ENCODE measurements at regions not wholly inside any gene's neighbourhood (a gene's known extent, or its start where the extent isn't known, plus 50 kb on each side); places are given as distances from the start of the nearest gene placed in this dataset.
"Not testable (repeated sequence)": the region's sequence is repeated elsewhere in the genome, so short reads cannot be mapped to it uniquely, and the experiment has no call there.

DNA sequence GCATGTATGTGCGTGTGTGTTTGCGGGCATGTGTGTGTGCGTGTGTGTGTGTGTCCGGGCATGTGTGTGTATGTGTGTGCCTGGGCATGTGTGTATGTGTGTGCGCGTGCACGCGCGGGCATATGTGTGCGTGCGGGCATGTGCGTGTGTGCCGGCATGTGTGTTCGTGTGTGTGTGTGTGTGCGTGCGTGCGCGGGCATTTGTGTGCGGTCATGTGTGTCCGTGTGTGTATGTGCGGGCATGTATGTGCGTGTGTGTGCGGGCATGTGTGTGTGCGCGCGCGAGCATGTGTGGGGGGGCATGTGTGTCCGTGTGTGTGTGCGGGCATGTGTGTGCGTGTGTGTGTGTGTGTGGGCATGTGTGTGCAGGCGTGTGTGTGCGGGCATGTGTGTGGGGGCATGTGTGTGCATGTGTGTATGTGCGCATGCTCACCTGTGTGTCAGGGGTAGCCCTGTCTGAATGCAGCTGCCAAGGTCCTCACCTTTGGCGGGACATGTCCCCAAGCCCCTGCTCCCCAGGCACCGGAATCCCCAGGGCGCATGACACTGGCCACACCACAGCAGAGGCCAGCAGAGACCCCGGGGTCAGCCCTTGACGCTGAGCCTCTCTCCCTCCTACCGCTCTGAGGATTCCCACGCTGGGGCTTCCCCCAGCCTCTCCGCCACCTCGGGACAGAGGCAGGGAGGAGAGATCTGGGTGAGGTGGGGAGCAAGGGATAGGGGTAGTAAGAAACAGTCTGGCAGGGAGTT, 109.5 kb upstream of the NCOR2 start:
- Histone ChIP-seq H3K27ac (ENCODE audit: low read depth in 2 of 2, low read length in 1 of 2) (peak overlapping the region; percentile 64 to 81), H3K9me3 (ENCODE audit: control insufficient read depth in 2 of 2, insufficient read depth in 1 of 2, low read depth in 1 of 2, low read length in 1 of 2) (no peaks in the 10 kb centered on the region), H3K4me1 (ENCODE audit: control insufficient read depth in 2 of 2, insufficient read depth in 2 of 2, low read length in 1 of 2) (peaks cover 0 to 23% of the 10 kb centered on the region in 2 donors), H3K36me3 (ENCODE audit: control insufficient read depth in 2 of 2, insufficient read depth in 2 of 2, low read length in 1 of 2) (no peaks in the 10 kb centered on the region), H3K4me3 (ENCODE audit: low read depth in 1 of 2, low read length in 2 of 2) (no peak overlapping the region), H3K27me3 (ENCODE audit: control insufficient read depth in 1 of 2, insufficient read depth in 2 of 2, low read length in 2 of 2) (no peaks in the 10 kb centered on the region)
- WGBS, 2 donors: 91 to 92% methylated on average over 41 to 42 of the region's 42 CpGs

DNA sequence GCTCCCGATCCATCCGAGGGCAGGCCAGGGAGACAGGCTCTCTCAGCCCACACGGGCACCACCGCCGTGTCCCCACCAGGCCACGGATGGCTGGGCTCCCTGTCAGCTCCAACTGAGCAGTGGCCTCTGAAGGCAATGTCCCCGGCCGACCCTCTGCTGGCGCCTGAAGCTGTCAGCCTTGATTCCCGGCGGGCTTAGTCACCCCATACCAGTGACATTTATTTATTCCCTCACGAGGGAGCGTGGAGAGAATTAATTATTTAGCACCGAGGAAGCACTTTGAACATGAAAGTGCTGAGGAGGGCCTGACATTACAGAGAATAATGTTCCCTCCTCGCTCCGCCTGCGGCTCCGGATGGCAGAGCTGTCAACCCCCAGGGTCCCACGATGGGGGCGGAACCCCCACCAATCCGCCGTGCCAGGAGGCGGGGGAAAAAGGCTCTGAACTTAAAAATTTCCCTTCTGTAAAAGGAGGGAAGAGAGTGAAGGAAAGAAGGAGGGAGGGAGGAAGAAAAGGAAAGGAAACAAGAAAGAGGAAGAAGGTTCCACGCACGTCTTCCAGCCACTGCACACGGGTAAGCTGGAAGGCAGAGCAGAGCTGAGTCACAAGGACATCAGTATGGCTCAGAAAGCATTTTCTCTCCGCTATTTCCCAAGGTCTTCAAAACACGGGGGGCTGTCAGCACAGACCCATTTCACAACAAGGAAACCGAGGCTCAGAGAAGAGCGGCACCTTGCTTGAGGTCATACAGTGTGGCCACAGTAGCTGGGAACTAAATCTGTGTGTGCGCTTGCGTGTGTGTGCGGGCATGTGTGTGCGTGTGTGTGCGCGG, 108.7 kb upstream of the NCOR2 start:
- H3K4me3 ChIP-seq (ENCODE audit: low read depth in 1 of 2, low read length in 2 of 2): peak overlapping the region in 1 of 2 donors; percentile 9
- no peaks in the 10 kb centered on the region for H3K36me3 ChIP-seq (ENCODE audit: control insufficient read depth in 2 of 2, insufficient read depth in 2 of 2, low read length in 1 of 2)
- H3K9me3 ChIP-seq (ENCODE audit: control insufficient read depth in 2 of 2, insufficient read depth in 1 of 2, low read depth in 1 of 2, low read length in 1 of 2): no peaks in the 10 kb centered on the region
- 49 to 51% methylated on average over 36 of the region's 36 CpGs for WGBS, 2 donors
- peaks cover 0 to 18% of the 10 kb centered on the region in 2 donors for H3K4me1 ChIP-seq (ENCODE audit: control insufficient read depth in 2 of 2, insufficient read depth in 2 of 2, low read length in 1 of 2)
- no peaks in the 10 kb centered on the region for H3K27me3 ChIP-seq (ENCODE audit: control insufficient read depth in 1 of 2, insufficient read depth in 2 of 2, low read length in 2 of 2)
- H3K27ac ChIP-seq (ENCODE audit: low read depth in 2 of 2, low read length in 1 of 2): peak overlapping the region; percentile 64 to 81

DNA sequence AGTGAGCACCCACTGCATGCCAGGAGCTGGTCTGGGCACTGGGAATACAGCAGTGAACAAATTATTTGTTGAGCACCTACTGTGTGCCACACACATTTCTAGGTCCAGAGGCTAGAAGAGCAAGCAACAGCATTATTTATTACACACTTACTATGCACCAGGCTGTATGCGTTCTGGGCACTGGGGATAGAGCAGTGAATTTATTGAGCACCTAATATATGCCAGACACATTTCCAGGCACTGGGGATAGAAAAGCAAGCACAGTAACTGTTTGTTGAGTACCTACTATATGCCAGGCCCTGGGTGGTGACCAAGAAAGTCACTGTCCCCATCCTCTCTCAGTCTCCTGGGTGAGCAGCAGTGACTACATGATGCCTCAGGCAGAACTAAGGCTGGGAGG, 107.5 kb upstream of the NCOR2 start:
- 70 to 100% methylated on average over 1 of the region's 1 CpG for WGBS, 2 donors
- peak overlapping the region in 1 of 2 donors; percentile 81 for H3K27ac ChIP-seq (ENCODE audit: low read depth in 2 of 2, low read length in 1 of 2)
- H3K4me1 ChIP-seq (ENCODE audit: control insufficient read depth in 2 of 2, insufficient read depth in 2 of 2, low read length in 1 of 2): peaks cover 0 to 18% of the 10 kb centered on the region in 2 donors
- H3K9me3 ChIP-seq (ENCODE audit: control insufficient read depth in 2 of 2, insufficient read depth in 1 of 2, low read depth in 1 of 2, low read length in 1 of 2): no peaks in the 10 kb centered on the region
- H3K36me3 ChIP-seq (ENCODE audit: control insufficient read depth in 2 of 2, insufficient read depth in 2 of 2, low read length in 1 of 2): no peaks in the 10 kb centered on the region
- H3K4me3 ChIP-seq (ENCODE audit: low read depth in 1 of 2, low read length in 2 of 2): no peak overlapping the region
- H3K27me3 ChIP-seq (ENCODE audit: control insufficient read depth in 1 of 2, insufficient read depth in 2 of 2, low read length in 2 of 2): no peaks in the 10 kb centered on the region

DNA sequence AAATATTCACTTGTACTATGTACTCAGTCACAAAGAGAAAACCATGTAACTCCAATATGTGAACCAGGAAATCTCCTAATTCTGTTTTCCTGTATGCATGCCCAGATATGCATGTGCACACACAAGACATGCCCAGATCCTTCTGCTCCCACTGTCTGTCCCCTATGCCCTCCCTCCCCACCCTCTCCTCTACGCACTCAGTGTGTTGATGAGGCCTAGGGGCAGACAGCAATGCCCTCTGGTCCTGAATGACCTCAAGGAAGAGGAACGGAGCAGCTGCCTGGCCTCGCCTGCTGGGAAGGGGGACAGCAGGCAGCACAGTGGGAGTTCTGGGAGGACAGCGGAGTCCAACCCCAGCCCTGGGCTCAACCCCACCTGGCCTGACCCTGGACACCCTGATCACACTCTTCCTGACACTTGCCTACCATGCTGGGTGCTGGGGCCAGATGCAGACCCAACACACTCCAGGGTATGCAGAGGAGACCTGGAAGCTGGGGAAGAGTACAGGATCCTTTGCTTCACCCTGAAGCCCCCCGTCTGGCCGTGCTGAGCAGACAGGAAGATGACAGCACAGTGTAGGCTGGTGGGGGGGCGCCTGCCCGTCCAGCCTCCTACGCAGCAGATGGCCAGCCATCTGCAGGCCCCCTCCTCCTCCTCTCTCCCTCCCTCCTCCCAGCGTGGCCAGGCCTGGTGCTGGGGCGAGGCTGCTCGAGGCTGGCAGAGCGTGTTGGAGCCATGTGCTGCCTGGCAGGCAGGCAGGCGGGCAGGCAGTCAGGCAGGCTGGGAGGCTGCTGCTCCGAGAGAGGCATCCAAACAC, 106.6 kb upstream of the NCOR2 start:
- Histone ChIP-seq H3K27me3 (ENCODE audit: control insufficient read depth in 1 of 2, insufficient read depth in 2 of 2, low read length in 2 of 2) (no peaks in the 10 kb centered on the region), H3K4me3 (ENCODE audit: low read depth in 1 of 2, low read length in 2 of 2) (no peak overlapping the region), H3K4me1 (ENCODE audit: control insufficient read depth in 2 of 2, insufficient read depth in 2 of 2, low read length in 1 of 2) (peaks cover 0 to 18% of the 10 kb centered on the region in 2 donors), H3K36me3 (ENCODE audit: control insufficient read depth in 2 of 2, insufficient read depth in 2 of 2, low read length in 1 of 2) (no peaks in the 10 kb centered on the region), H3K27ac (ENCODE audit: low read depth in 2 of 2, low read length in 1 of 2) (peak overlapping the region; percentile 68 to 69), H3K9me3 (ENCODE audit: control insufficient read depth in 2 of 2, insufficient read depth in 1 of 2, low read depth in 1 of 2, low read length in 1 of 2) (no peaks in the 10 kb centered on the region)
- WGBS, 2 donors: 47 to 64% methylated on average over 14 to 15 of the region's 15 CpGs

DNA sequence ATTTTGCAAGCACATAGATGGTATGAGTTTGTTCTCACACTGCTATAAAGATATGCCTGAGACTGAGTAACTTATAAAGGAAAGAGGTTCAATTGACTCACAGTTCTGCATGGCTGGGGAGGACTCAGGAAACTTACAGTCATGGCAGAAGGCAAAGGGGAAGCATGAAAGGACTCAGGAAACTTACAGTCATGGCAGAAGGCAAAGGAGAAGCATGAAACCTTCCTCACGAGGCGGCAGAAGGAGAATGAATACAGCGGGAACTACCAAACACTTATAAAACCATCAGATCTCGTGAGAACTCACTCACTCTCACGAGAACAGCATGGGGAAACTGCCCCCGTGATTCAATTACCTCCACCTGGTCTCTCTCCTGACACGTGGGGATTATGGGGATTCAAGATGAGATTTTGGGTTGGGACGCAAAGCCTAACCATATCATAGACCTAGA, 101.9 kb upstream of the NCOR2 start:
- H3K9me3 ChIP-seq (ENCODE audit: control insufficient read depth in 2 of 2, insufficient read depth in 1 of 2, low read depth in 1 of 2, low read length in 1 of 2); H3K27ac ChIP-seq (ENCODE audit: low read depth in 2 of 2, low read length in 1 of 2); H3K36me3 ChIP-seq (ENCODE audit: control insufficient read depth in 2 of 2, insufficient read depth in 2 of 2, low read length in 1 of 2); H3K4me3 ChIP-seq (ENCODE audit: low read depth in 1 of 2, low read length in 2 of 2); H3K27me3 ChIP-seq (ENCODE audit: control insufficient read depth in 1 of 2, insufficient read depth in 2 of 2, low read length in 2 of 2): not testable (repeated sequence)
- 81 to 84% methylated on average over 8 of the region's 8 CpGs for WGBS, 2 donors
- H3K4me1 ChIP-seq (ENCODE audit: control insufficient read depth in 2 of 2, insufficient read depth in 2 of 2, low read length in 1 of 2): peaks cover 0 to 13% of the 10 kb centered on the region in 2 donors

DNA sequence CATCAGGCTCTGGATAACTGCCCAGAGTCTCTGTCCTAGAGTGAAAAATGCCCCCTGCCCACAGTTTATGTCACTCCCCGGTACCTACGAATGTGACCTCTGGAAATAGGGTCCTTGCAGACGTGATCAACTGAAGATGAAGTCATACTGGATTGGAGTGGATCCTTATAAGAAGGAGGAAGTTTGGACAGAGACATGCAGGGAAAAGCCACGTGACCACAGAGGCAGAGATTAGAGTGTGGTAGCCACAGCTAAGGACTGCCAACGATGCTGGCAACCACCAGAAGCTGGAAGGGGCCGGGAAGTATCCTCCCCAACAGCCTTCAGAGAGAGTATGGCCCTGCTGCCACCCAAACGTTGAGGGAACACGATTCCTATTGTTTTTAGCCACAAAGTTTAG, 101.2 kb upstream of the NCOR2 start:
- no peaks in the 10 kb centered on the region for H3K36me3 ChIP-seq (ENCODE audit: control insufficient read depth in 2 of 2, insufficient read depth in 2 of 2, low read length in 1 of 2)
- H3K4me1 ChIP-seq (ENCODE audit: control insufficient read depth in 2 of 2, insufficient read depth in 2 of 2, low read length in 1 of 2): peaks cover 0 to 7% of the 10 kb centered on the region in 2 donors
- H3K27me3 ChIP-seq (ENCODE audit: control insufficient read depth in 1 of 2, insufficient read depth in 2 of 2, low read length in 2 of 2): no peaks in the 10 kb centered on the region
- peaks cover 0 to 6% of the 10 kb centered on the region in 2 donors for H3K9me3 ChIP-seq (ENCODE audit: control insufficient read depth in 2 of 2, insufficient read depth in 1 of 2, low read depth in 1 of 2, low read length in 1 of 2)
- no peak overlapping the region for H3K27ac ChIP-seq (ENCODE audit: low read depth in 2 of 2, low read length in 1 of 2)
- H3K4me3 ChIP-seq (ENCODE audit: low read depth in 1 of 2, low read length in 2 of 2): no peak overlapping the region
- WGBS, 2 donors: 41 to 47% methylated on average over 8 of the region's 8 CpGs

DNA sequence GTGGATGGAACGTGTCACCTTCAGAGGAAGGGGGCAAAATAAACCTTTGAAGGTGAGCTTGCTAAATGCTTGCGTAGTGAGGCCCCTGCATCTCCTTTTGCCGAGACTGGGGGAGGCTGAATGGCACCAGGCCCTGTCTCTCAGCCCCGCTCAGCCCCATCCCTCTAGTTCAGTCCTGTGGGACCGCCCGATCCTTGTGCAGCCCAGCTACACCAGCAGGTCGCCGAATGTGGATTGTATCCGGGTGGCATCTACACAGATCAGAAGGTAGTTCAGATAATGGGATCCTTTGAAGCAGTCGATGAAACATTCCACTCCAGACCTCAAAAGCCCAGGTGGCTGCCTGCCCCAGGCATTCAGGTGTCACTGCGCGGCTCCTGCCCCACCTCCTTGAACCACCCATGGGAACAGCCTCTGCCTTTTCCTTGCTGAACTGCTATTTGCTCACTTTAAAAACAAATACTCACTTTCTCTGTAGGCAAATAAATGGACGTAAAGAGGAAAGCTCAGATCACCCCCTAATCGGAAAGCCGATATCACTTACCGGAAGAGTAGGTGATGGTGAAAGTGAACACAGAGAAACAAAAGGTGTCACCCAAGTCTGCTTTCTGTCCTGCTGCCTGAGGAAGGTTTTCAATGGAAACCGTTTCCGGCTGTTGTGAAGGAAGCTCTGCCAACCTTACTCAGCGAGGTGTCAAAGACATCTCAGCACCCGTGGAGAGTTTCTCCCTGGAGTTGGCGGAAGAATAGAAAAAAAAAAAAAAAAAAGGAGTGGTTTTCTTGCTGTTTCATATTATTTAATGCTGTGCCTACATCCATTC, 100.3 kb upstream of the NCOR2 start:
- peak overlapping the region in 1 of 2 donors; percentile 32 for H3K27ac ChIP-seq (ENCODE audit: low read depth in 2 of 2, low read length in 1 of 2)
- 54 to 55% methylated on average over 21 of the region's 21 CpGs for WGBS, 2 donors
- peaks cover 0 to 6% of the 10 kb centered on the region in 2 donors for H3K9me3 ChIP-seq (ENCODE audit: control insufficient read depth in 2 of 2, insufficient read depth in 1 of 2, low read depth in 1 of 2, low read length in 1 of 2)

DNA sequence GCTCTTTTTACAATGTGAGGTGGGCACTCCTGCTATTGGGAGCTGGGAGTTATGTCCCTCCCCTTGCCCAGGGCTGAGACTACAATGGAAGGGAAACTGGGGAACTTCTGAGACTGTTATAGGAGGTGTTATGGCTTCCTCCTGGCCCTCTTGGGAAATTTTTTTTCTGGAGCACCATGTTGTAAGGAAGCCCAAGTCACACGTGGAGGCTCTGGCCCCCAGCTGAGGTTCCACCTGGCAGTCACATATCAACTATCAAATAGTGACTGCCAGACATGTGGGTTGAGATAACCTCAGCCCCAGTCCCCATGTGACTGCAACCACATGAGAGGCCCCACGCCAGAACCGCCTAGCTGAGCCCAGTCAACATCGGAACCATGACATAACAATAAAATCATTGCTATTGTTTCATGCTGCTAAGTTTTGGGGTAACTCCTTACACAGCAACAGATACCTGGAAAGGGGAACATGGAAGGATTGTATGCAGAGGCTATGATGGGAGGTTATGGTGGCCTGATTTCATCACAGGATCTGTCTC, 99.4 kb upstream of the NCOR2 start:
- H3K4me3 ChIP-seq (ENCODE audit: low read depth in 1 of 2, low read length in 2 of 2): no peak overlapping the region
- peaks cover 0 to 6% of the 10 kb centered on the region in 2 donors for H3K9me3 ChIP-seq (ENCODE audit: control insufficient read depth in 2 of 2, insufficient read depth in 1 of 2, low read depth in 1 of 2, low read length in 1 of 2)
- no peaks in the 10 kb centered on the region for H3K27me3 ChIP-seq (ENCODE audit: control insufficient read depth in 1 of 2, insufficient read depth in 2 of 2, low read length in 2 of 2)
- WGBS, 2 donors: 91 to 95% methylated on average over 4 of the region's 4 CpGs
- H3K36me3 ChIP-seq (ENCODE audit: control insufficient read depth in 2 of 2, insufficient read depth in 2 of 2, low read length in 1 of 2): no peaks in the 10 kb centered on the region
- peaks cover 0 to 7% of the 10 kb centered on the region in 2 donors for H3K4me1 ChIP-seq (ENCODE audit: control insufficient read depth in 2 of 2, insufficient read depth in 2 of 2, low read length in 1 of 2)
- no peak overlapping the region for H3K27ac ChIP-seq (ENCODE audit: low read depth in 2 of 2, low read length in 1 of 2)

More for the DNA sequence above, 100.3 kb upstream of the NCOR2 start:
- Histone ChIP-seq H3K36me3 (ENCODE audit: control insufficient read depth in 2 of 2, insufficient read depth in 2 of 2, low read length in 1 of 2) (no peaks in the 10 kb centered on the region), H3K4me1 (ENCODE audit: control insufficient read depth in 2 of 2, insufficient read depth in 2 of 2, low read length in 1 of 2) (peaks cover 0 to 7% of the 10 kb centered on the region in 2 donors), H3K27me3 (ENCODE audit: control insufficient read depth in 1 of 2, insufficient read depth in 2 of 2, low read length in 2 of 2) (no peaks in the 10 kb centered on the region), H3K4me3 (ENCODE audit: low read depth in 1 of 2, low read length in 2 of 2) (no peak overlapping the region)
